SK-N-SH treated with all-trans-retinoic acid at 6 μM for 48 hours (cell line): ENCODE measurements at regions not wholly inside any gene's neighbourhood (a gene's known extent, or its start where the extent isn't known, plus 50 kb on each side); places are given as distances from the start of the nearest gene placed in this dataset.

Experiments
- ATAC-seq: fragments of 200-7000 bp; cut with Tn5 transposase; 3 replicates; pipeline ENCODE4 v1.9.1; 2020; ENCODE audit warnings: mild to moderate bottlenecking, moderate library complexity
- ARNTL ChIP-seq: fragments of 450-650 bp; formaldehyde crosslinking; IDR thresholded peaks from 2 replicates; pipeline ENCODE4 v1.5.0; 2020; ENCODE audit warnings: low read depth, mild to moderate bottlenecking, moderate library complexity, borderline replicate concordance
- BACH2 ChIP-seq: fragments of 250-450 bp; sonication (Bioruptor Pico); IDR thresholded peaks from 2 replicates; pipeline ENCODE4 v1.9.0; 2021; ENCODE audit warnings: mild to moderate bottlenecking, borderline replicate concordance
- CSDC2 ChIP-seq: fragments of 250-450 bp; sonication (Bioruptor Pico); IDR thresholded peaks from 2 replicates; pipeline ENCODE4 v1.5.0; 2020; ENCODE audit warnings: mild to moderate bottlenecking, moderate library complexity
- ESRRG ChIP-seq: fragments of 250-450 bp; sonication (Bioruptor Pico); IDR thresholded peaks from 2 replicates; pipeline ENCODE4 v1.6.1; 2021; ENCODE audit warnings: mild to moderate bottlenecking
- GLIS3 ChIP-seq: fragments of 250-450 bp; sonication (Bioruptor Pico); IDR thresholded peaks from 2 replicates; pipeline ENCODE4 v1.5.0; 2020; ENCODE audit warnings: mild to moderate bottlenecking, moderate library complexity
- ISL1 ChIP-seq: fragments of 250-450 bp; sonication (Bioruptor Pico); IDR thresholded peaks from 2 replicates; pipeline ENCODE4 v2.1.2; 2022; ENCODE audit warnings: mild to moderate bottlenecking, moderate library complexity
- OSR1 ChIP-seq: fragments of 250-450 bp; sonication (Bioruptor Pico); IDR thresholded peaks from 2 replicates; pipeline ENCODE4 v1.8.0; 2022; ENCODE audit warnings: moderate library complexity, mild to moderate bottlenecking, inconsistent platforms
- PPARA ChIP-seq: fragments of 250-450 bp; sonication (Bioruptor Pico); IDR thresholded peaks from 2 replicates; pipeline ENCODE4 v1.5.0; 2020; ENCODE audit warnings: mild to moderate bottlenecking, borderline replicate concordance
- RARB ChIP-seq: fragments of 250-450 bp; sonication (Bioruptor Pico); IDR thresholded peaks from 2 replicates; pipeline ENCODE4 v1.8.0; 2021; ENCODE audit warnings: mild to moderate bottlenecking, moderate library complexity
- SNAI2 ChIP-seq: fragments of 250-450 bp; sonication (Bioruptor Pico); IDR thresholded peaks from 2 replicates; pipeline ENCODE4 v1.5.0; 2020; ENCODE audit warnings: mild to moderate bottlenecking, moderate library complexity
- TCF4 ChIP-seq: fragments of 250-450 bp; sonication (Bioruptor Pico); IDR thresholded peaks from 2 replicates; pipeline ENCODE4 v1.8.0; 2021; ENCODE audit warnings: mild to moderate bottlenecking, moderate library complexity, borderline replicate concordance
- TOX ChIP-seq: fragments of 250-450 bp; sonication (Bioruptor Pico); IDR thresholded peaks from 2 replicates; pipeline ENCODE4 v1.8.0; 2021; ENCODE audit warnings: mild to moderate bottlenecking, moderate library complexity, borderline replicate concordance
- ZC3H10 ChIP-seq: fragments of 250-450 bp; sonication (Bioruptor Pico); IDR thresholded peaks from 2 replicates; pipeline ENCODE4 v1.5.1; 2021; ENCODE audit warnings: mild to moderate bottlenecking, moderate library complexity
- ZFP3 ChIP-seq: fragments of 250-450 bp; sonication (Bioruptor Pico); IDR thresholded peaks from 2 replicates; pipeline ENCODE4 v1.5.0; 2020; ENCODE audit warnings: mild to moderate bottlenecking, moderate library complexity
- ZFP30 ChIP-seq: fragments of 450-650 bp; formaldehyde crosslinking; IDR thresholded peaks from 2 replicates; pipeline ENCODE4 v1.5.0; 2022; ENCODE audit warnings: mild to moderate bottlenecking, moderate library complexity
- ZNF565 ChIP-seq: fragments of 450-650 bp; formaldehyde crosslinking; conservative IDR thresholded peaks from 2 replicates; pipeline ENCODE4 v1.5.0; 2020; ENCODE audit warnings: low read depth, mild to moderate bottlenecking, moderate library complexity
- ZNF70 ChIP-seq: fragments of 450-650 bp; formaldehyde crosslinking; IDR thresholded peaks from 2 replicates; pipeline ENCODE4 v1.5.0; 2020; ENCODE audit warnings: mild to moderate bottlenecking, moderate library complexity
- ZNF8 ChIP-seq: fragments of 450-650 bp; formaldehyde crosslinking; IDR thresholded peaks from 2 replicates; pipeline ENCODE4 v1.5.0; 2020; ENCODE audit warnings: mild to moderate bottlenecking, moderate library complexity
- TF ChIP-seq, protein P1 (sequence below): fragments of 250-450 bp; sonication (Bioruptor Pico); IDR thresholded peaks from 2 replicates; pipeline ENCODE4 v1.5.1; 2021; ENCODE audit warnings: mild to moderate bottlenecking, moderate library complexity
- TF ChIP-seq, protein P2 (sequence below): fragments of 250-450 bp; sonication (Bioruptor Pico); IDR thresholded peaks from 2 replicates; pipeline ENCODE4 v1.5.0; 2020; ENCODE audit warnings: mild to moderate bottlenecking, moderate library complexity
- TF ChIP-seq, protein P3 (sequence below): fragments of 250-450 bp; sonication (Bioruptor Pico); IDR thresholded peaks from 2 replicates; pipeline ENCODE4 v1.5.1; 2020; ENCODE audit warnings: low read depth, mild to moderate bottlenecking, moderate library complexity
- TF ChIP-seq, protein P4 (sequence below): fragments of 250-450 bp; sonication (Bioruptor Pico); IDR thresholded peaks from 2 replicates; pipeline ENCODE4 v1.8.0; 2021; ENCODE audit warnings: low read depth, mild to moderate bottlenecking, moderate library complexity, borderline replicate concordance

DNA sequence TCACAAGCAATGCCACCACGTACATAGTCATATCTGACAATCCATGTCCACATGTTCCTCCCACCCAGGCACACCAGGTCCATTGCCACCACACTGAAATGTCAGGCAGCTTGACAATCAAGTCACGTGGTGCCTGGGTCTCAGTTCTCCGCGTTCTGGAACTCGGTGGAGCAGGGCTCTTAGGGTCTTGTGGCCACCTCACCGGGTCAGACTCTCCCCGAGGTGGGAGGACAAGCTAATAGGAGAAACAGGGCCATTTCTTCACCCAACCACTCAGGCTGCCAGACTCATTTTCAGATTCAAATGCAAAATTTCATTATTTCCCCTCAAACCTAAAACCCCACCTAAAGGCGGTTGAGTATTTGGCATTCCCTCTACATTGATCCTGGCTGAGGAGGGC lies 200.5 kb upstream of the GAS1 start (continued):
- TF ChIP-seq, protein P1, sequence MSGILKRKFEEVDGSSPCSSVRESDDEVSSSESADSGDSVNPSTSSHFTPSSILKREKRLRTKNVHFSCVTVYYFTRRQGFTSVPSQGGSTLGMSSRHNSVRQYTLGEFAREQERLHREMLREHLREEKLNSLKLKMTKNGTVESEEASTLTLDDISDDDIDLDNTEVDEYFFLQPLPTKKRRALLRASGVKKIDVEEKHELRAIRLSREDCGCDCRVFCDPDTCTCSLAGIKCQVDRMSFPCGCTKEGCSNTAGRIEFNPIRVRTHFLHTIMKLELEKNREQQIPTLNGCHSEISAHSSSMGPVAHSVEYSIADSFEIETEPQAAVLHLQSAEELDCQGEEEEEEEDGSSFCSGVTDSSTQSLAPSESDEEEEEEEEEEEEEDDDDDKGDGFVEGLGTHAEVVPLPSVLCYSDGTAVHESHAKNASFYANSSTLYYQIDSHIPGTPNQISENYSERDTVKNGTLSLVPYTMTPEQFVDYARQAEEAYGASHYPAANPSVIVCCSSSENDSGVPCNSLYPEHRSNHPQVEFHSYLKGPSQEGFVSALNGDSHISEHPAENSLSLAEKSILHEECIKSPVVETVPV (CRISPR knock-in tag) = no peak
- TF ChIP-seq ESRRG (no peak), ZNF8 (CRISPR knock-in tag) (no peak), CSDC2 (CRISPR knock-in tag) (no peak)

DNA sequence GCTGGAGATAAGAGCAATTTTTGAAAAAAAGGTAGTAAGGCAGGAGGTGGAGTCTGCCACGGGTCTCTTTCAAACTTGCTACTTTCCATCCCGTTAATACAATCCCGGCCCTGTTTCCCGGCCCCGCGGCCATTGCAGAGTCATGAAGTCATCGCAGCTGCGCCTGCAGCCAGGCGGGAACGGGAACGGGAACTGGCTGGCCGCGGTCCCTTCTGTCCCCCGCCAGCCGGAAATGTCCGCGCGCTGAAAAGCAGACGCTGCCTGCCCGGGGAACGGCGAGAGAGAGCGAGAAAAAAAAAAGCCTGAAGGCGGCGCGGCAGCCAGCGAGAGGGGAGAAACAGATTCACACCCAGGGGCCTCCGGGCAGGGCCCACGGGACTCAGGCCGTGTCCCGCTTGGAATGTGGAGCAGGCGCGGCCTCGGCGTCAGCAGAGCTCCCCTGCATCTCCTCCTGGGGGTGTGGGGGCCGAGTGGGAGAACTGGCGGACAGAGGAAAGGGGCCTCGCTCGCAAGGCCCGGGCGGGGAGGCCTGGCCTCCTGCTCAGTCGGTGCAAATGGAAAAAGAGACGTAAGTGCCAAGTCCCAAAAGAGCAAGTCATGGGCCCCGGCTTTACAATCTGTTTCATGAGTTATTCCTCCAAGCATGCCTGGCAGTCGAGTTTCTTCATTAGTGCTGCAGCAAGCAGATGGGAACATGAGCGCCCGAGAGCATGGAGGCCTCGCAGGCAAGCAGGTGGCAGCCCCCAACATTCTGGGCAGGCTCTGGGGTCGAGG lies 201.2 kb upstream of the GAS1 start:
- TF ChIP-seq ISL1 = no peak
- TF ChIP-seq TOX (CRISPR knock-in tag) = no peak
- no peak for TF ChIP-seq OSR1 (CRISPR knock-in tag)
- TF ChIP-seq, protein P1 (CRISPR knock-in tag) = no peak
- TF ChIP-seq, protein P2, sequence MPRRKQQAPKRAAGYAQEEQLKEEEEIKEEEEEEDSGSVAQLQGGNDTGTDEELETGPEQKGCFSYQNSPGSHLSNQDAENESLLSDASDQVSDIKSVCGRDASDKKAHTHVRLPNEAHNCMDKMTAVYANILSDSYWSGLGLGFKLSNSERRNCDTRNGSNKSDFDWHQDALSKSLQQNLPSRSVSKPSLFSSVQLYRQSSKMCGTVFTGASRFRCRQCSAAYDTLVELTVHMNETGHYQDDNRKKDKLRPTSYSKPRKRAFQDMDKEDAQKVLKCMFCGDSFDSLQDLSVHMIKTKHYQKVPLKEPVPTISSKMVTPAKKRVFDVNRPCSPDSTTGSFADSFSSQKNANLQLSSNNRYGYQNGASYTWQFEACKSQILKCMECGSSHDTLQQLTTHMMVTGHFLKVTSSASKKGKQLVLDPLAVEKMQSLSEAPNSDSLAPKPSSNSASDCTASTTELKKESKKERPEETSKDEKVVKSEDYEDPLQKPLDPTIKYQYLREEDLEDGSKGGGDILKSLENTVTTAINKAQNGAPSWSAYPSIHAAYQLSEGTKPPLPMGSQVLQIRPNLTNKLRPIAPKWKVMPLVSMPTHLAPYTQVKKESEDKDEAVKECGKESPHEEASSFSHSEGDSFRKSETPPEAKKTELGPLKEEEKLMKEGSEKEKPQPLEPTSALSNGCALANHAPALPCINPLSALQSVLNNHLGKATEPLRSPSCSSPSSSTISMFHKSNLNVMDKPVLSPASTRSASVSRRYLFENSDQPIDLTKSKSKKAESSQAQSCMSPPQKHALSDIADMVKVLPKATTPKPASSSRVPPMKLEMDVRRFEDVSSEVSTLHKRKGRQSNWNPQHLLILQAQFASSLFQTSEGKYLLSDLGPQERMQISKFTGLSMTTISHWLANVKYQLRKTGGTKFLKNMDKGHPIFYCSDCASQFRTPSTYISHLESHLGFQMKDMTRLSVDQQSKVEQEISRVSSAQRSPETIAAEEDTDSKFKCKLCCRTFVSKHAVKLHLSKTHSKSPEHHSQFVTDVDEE (CRISPR knock-in tag) = no peak
- TF ChIP-seq, protein P3, sequence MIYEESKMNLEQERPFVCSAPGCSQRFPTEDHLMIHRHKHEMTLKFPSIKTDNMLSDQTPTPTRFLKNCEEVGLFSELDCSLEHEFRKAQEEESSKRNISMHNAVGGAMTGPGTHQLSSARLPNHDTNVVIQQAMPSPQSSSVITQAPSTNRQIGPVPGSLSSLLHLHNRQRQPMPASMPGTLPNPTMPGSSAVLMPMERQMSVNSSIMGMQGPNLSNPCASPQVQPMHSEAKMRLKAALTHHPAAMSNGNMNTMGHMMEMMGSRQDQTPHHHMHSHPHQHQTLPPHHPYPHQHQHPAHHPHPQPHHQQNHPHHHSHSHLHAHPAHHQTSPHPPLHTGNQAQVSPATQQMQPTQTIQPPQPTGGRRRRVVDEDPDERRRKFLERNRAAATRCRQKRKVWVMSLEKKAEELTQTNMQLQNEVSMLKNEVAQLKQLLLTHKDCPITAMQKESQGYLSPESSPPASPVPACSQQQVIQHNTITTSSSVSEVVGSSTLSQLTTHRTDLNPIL (CRISPR knock-in tag) = no peak
- TF ChIP-seq RARB (CRISPR knock-in tag) = no peak
- no peak for TF ChIP-seq BACH2
- no peak for TF ChIP-seq PPARA (CRISPR knock-in tag)
- TF ChIP-seq ZFP3 = no peak
- no peak for TF ChIP-seq ZNF565
- no peak for TF ChIP-seq ARNTL
- no peak; the same call in 1 of the 2 replicates for TF ChIP-seq TCF4 (CRISPR knock-in tag)
- ATAC-seq = peak; percentile 86

DNA sequence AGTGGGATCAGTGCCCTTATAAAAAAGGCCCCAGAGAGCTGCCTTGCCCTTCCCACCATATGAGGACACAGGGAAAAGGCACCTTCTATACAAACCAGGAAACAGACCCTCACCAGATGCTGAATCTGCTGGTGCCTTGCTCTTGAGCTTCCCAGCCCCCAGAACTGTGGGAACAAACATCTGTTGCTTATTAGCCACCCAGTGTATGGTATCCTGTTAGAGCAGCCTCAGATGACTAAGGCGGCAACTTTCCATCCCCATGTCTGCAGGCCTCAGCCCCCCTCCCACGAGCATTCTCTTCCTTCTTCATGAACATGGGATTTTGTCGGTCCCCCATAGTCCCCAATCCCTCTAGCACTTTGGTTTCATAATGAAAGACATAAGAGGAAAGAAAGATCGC lies 202.5 kb upstream of the GAS1 start:
- TF ChIP-seq TCF4 (CRISPR knock-in tag) (no peak), ISL1 (no peak), GLIS3 (no peak), ESRRG (no peak), ZFP30 (CRISPR knock-in tag) (no peak), BACH2 (no peak), ZNF565 (no peak), ZNF8 (CRISPR knock-in tag) (no peak), TOX (CRISPR knock-in tag) (no peak), OSR1 (CRISPR knock-in tag) (no peak), CSDC2 (CRISPR knock-in tag) (no peak), ZNF70 (no peak), PPARA (CRISPR knock-in tag) (no peak), ZC3H10 (CRISPR knock-in tag) (no peak), SNAI2 (no peak)
- TF ChIP-seq, protein P2 (CRISPR knock-in tag) = no peak
- TF ChIP-seq, protein P1 (CRISPR knock-in tag) = no peak
- TF ChIP-seq, protein P4, sequence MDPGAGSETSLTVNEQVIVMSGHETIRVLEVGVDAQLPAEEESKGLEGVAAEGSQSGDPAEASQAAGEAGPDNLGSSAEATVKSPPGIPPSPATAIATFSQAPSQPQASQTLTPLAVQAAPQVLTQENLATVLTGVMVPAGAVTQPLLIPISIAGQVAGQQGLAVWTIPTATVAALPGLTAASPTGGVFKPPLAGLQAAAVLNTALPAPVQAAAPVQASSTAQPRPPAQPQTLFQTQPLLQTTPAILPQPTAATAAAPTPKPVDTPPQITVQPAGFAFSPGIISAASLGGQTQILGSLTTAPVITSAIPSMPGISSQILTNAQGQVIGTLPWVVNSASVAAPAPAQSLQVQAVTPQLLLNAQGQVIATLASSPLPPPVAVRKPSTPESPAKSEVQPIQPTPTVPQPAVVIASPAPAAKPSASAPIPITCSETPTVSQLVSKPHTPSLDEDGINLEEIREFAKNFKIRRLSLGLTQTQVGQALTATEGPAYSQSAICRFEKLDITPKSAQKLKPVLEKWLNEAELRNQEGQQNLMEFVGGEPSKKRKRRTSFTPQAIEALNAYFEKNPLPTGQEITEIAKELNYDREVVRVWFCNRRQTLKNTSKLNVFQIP (CRISPR knock-in tag) = no peak
- ATAC-seq = peak; percentile 32; the same call in 1 of the 3 replicates
